ENCODE measurements at regions not wholly inside any gene's neighbourhood (a gene's known extent, or its start where the extent isn't known, plus 50 kb on each side); places are given as distances from the start of the nearest gene placed in this dataset.

DNA sequence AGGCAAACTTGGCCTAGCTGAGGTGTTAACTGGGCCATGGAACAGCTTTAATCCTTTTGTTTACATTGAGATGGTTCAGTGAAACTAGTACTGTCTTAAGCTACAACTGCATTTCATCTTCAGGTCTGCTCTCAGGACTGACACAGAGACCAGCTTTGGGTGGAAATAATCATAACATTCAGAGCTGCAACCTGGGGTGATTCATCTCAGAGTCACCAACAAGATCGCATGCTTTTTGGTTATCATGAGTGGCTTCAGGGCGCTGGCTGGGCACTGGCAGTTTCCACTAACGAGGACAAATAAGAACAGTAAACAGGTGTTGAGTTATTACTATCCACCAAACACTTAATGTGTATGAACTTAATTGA is 60.9 kb upstream of the PAX6 start:
- Histone ChIP-seq H2AFZ (ENCODE audit: low read length) (no peak overlapping the region), H3K27me3 (ENCODE audit: insufficient read depth, low read length) (no peaks in the 10 kb centered on the region), H3K36me3 (ENCODE audit: insufficient read depth, low read length) (no peaks in the 10 kb centered on the region), H3K79me2 (ENCODE audit: insufficient read depth, low read length) (no peaks in the 10 kb centered on the region), H3F3A (ENCODE audit: insufficient read depth, low read length) (no peaks in the 10 kb centered on the region), H3K9me3 (ENCODE audit: low read length) (no peaks in the 10 kb centered on the region), H3K4me3 (ENCODE audit: low read depth, low read length, poor library complexity, severe bottlenecking) (no peak overlapping the region), H3K9me2 (ENCODE audit: low read depth, low read length) (no peaks in the 10 kb centered on the region), H3K9ac (ENCODE audit: low read length) (no peak overlapping the region), H3K27ac (ENCODE audit: low read depth, low read length, poor library complexity, severe bottlenecking) (no peak overlapping the region), H3K4me2 (ENCODE audit: low read length) (no peak overlapping the region), H3K4me1 (ENCODE audit: insufficient read depth, low read length, severe bottlenecking) (no peaks in the 10 kb centered on the region), H4K20me1 (ENCODE audit: insufficient read depth, low read length) (no peaks in the 10 kb centered on the region)
- no peak for TF ChIP-seq CTCF (IDR thresholded peaks at IDR 0.05; ENCODE audit: low read length)
- no peak for TF ChIP-seq EZH2 (IDR thresholded peaks at IDR 0.05; ENCODE audit: borderline replicate concordance, low read length)

- Histone ChIP-seq H3K4me2 (ENCODE audit: low read length) (no peak overlapping the region), H3K27ac (ENCODE audit: low read depth, low read length, poor library complexity, severe bottlenecking) (no peak overlapping the region), H3K4me1 (ENCODE audit: insufficient read depth, low read length, severe bottlenecking) (no peaks in the 10 kb centered on the region)
These were observed 60.4 kb upstream of the PAX6 start for GRCh38 chr11:31871310-31872075.

GRCh38 chr11:31870609-31871309 is 59.6 kb upstream of the PAX6 start:
- Histone ChIP-seq H3K79me2 (ENCODE audit: insufficient read depth, low read length) (no peaks in the 10 kb centered on the region), H3K9me2 (ENCODE audit: low read depth, low read length) (no peaks in the 10 kb centered on the region), H3K4me1 (ENCODE audit: insufficient read depth, low read length, severe bottlenecking) (no peaks in the 10 kb centered on the region), H3K4me2 (ENCODE audit: low read length) (no peak overlapping the region), H3K27me3 (ENCODE audit: insufficient read depth, low read length) (no peaks in the 10 kb centered on the region), H3K9me3 (ENCODE audit: low read length) (no peaks in the 10 kb centered on the region), H3K9ac (ENCODE audit: low read length) (no peak overlapping the region), H3K36me3 (ENCODE audit: insufficient read depth, low read length) (no peaks in the 10 kb centered on the region), H3F3A (ENCODE audit: insufficient read depth, low read length) (no peaks in the 10 kb centered on the region), H3K4me3 (ENCODE audit: low read depth, low read length, poor library complexity, severe bottlenecking) (no peak overlapping the region), H3K27ac (ENCODE audit: low read depth, low read length, poor library complexity, severe bottlenecking) (no peak overlapping the region), H2AFZ (ENCODE audit: low read length) (no peak overlapping the region), H4K20me1 (ENCODE audit: insufficient read depth, low read length) (no peaks in the 10 kb centered on the region)
- peak; percentile 61 for TF ChIP-seq CTCF (IDR thresholded peaks at IDR 0.05; ENCODE audit: low read length)
- TF ChIP-seq EZH2 (IDR thresholded peaks at IDR 0.05; ENCODE audit: borderline replicate concordance, low read length): no peak

More at GRCh38 chr11:31871310-31872075, 60.4 kb upstream of the PAX6 start:
- H3F3A ChIP-seq (ENCODE audit: insufficient read depth, low read length): no peaks in the 10 kb centered on the region
- TF ChIP-seq EZH2 (IDR thresholded peaks at IDR 0.05; ENCODE audit: borderline replicate concordance, low read length) (no peak), CTCF (IDR thresholded peaks at IDR 0.05; ENCODE audit: low read length) (no peak; the same call in 1 of the 2 replicates)
- H4K20me1 ChIP-seq (ENCODE audit: insufficient read depth, low read length): no peaks in the 10 kb centered on the region
- no peak overlapping the region for H3K4me3 ChIP-seq (ENCODE audit: low read depth, low read length, poor library complexity, severe bottlenecking)
- no peaks in the 10 kb centered on the region for H3K79me2 ChIP-seq (ENCODE audit: insufficient read depth, low read length)
- no peaks in the 10 kb centered on the region for H3K9me2 ChIP-seq (ENCODE audit: low read depth, low read length)
- no peaks in the 10 kb centered on the region for H3K9me3 ChIP-seq (ENCODE audit: low read length)
- no peaks in the 10 kb centered on the region for H3K36me3 ChIP-seq (ENCODE audit: insufficient read depth, low read length)
- no peak overlapping the region for H3K9ac ChIP-seq (ENCODE audit: low read length)
- no peaks in the 10 kb centered on the region for H3K27me3 ChIP-seq (ENCODE audit: insufficient read depth, low read length)
- H2AFZ ChIP-seq (ENCODE audit: low read length): no peak overlapping the region

Measured in OCI-LY1 (cell line).